ENCODE measurements at regions not wholly inside any gene's neighbourhood (a gene's known extent, or its start where the extent isn't known, plus 50 kb on each side); places are given as distances from the start of the nearest gene placed in this dataset.
"Not testable (repeated sequence)": the region's sequence is repeated elsewhere in the genome, so short reads cannot be mapped to it uniquely, and the experiment has no call there.

GRCh38 chr5:86466721-86467120 lies 151.0 kb upstream of the COX7C start:
- not testable (repeated sequence) for TF ChIP-seq POLR2AphosphoS5, CTCF, POLR2A, EP300 (IDR thresholded peaks at IDR 0.05)

Data from gastroesophageal sphincter (tissue), 3 donors.